Upper lobe of left lung (tissue), 4 donors: ENCODE measurements at regions not wholly inside any gene's neighbourhood (a gene's known extent, or its start where the extent isn't known, plus 50 kb on each side); places are given as distances from the start of the nearest gene placed in this dataset.

ENCODE experiments used
- CTCF ChIP-seq, 6 experiments: fragments of 450-650 bp in 4 of 6; fragments of 200-600 bp in 2 of 6; sonication (generic) in 2 of 6; IDR thresholded peaks; one replicate each; pipeline ENCODE4 v1.5.1; 2016 to 2019; ENCODE audit warnings: antibody characterized with exemption in 6 of 6
- EP300 ChIP-seq, 4 donors: sonication (generic); formaldehyde crosslinking; IDR thresholded peaks; one replicate each; pipeline ENCODE4 v1.5.1; 2017; ENCODE audit warnings: antibody characterized with exemption in 4 of 4, control low read depth in 2 of 4
- POLR2A ChIP-seq, 4 donors: fragments of 450-650 bp; IDR thresholded peaks; one replicate each; pipeline ENCODE4 v1.5.1; 2016 to 2017; ENCODE audit warnings: antibody characterized with exemption in 4 of 4, mild to moderate bottlenecking in 2 of 4
- POLR2AphosphoS5 ChIP-seq, 2 donors: sonication (generic); formaldehyde crosslinking; IDR thresholded peaks; one replicate each; pipeline ENCODE4 v1.5.1; 2017; ENCODE audit warnings: antibody characterized with exemption in 2 of 2

- TF ChIP-seq EP300 (IDR thresholded peaks at IDR 0.05) (no peak), CTCF (IDR thresholded peaks at IDR 0.05) (no peak), POLR2AphosphoS5 (IDR thresholded peaks at IDR 0.05) (no peak), POLR2A (IDR thresholded peaks at IDR 0.05) (no peak)
Measured at GRCh38 chr12:40635141-40635731, 57.0 kb upstream of the CNTN1 start.
